AG04450 (cell line): ENCODE measurements at regions not wholly inside any gene's neighbourhood (a gene's known extent, or its start where the extent isn't known, plus 50 kb on each side); places are given as distances from the start of the nearest gene placed in this dataset.

Experiments
- CTCF ChIA-PET: fragments of 300-600, 350-600 bp; formaldehyde crosslinking; extraction: SDS; loops from one replicate; lab custom pipeline; 2022; ENCODE audit warnings: antibody characterized with exemption, inconsistent platforms; lab: Charles Lee
- POLR2A ChIA-PET: fragments of 350-600 bp; formaldehyde crosslinking; extraction: SDS; loops from one replicate; lab custom pipeline; 2021; ENCODE audit warnings: antibody characterized with exemption, inconsistent platforms; lab: Yijun Ruan, JAX
- DNase-seq: peaks from one replicate; pipeline ENCODE4 v3.0.0-alpha.2; 2011; ENCODE audit warnings: low read depth, low spot score
- H3K27ac ChIP-seq: one replicate; pipeline ENCODE4 v1.5.1; 2012; ENCODE audit warnings: low read depth, low read length, control low read depth
- H3K27me3 ChIP-seq: one replicate; pipeline ENCODE4 v1.6.0; 2012; ENCODE audit warnings: low read length; ENCODE audit not compliant: control insufficient read depth, insufficient read depth
- H3K4me3 ChIP-seq: 2 replicates; pipeline ENCODE4 v1.5.1; 2011; ENCODE audit warnings: mild to moderate bottlenecking, low read depth, low read length, control low read depth
- H3K9me3 ChIP-seq: 2 replicates; pipeline ENCODE4 v1.5.1; 2012; ENCODE audit warnings: low read length; ENCODE audit not compliant: control insufficient read depth, insufficient read depth
- TF ChIP-seq, protein P1 (sequence below): IDR thresholded peaks from 2 replicates; pipeline ENCODE4 v1.5.1; 2011; ENCODE audit warnings: low read depth, low read length, control low read depth, inconsistent platforms

- DNase-seq: no peak
- CTCF ChIA-PET: no interaction called here
Observed at GRCh38 chr5:125286271-125286670, 539.8 kb upstream of the ZNF608 start.

DNA sequence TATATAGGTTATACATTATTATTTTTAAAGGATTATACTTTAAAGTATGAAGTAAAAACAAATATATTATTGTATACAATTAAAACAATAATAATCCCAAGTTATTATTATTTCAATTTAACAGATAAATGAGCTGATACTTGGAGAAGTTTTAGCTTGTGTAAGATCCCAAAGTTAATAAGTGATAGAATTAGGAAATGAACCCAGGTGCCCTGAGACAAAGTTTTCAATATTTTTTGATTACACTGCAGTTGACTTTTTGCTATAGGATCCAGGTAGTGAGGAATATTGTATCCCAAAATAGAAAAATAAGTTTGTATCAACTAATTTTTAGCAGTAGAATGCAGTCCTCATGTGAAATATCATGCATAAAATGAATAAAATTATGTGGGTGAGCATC, 543.2 kb upstream of the ZNF608 start:
- TF ChIP-seq, protein P1, sequence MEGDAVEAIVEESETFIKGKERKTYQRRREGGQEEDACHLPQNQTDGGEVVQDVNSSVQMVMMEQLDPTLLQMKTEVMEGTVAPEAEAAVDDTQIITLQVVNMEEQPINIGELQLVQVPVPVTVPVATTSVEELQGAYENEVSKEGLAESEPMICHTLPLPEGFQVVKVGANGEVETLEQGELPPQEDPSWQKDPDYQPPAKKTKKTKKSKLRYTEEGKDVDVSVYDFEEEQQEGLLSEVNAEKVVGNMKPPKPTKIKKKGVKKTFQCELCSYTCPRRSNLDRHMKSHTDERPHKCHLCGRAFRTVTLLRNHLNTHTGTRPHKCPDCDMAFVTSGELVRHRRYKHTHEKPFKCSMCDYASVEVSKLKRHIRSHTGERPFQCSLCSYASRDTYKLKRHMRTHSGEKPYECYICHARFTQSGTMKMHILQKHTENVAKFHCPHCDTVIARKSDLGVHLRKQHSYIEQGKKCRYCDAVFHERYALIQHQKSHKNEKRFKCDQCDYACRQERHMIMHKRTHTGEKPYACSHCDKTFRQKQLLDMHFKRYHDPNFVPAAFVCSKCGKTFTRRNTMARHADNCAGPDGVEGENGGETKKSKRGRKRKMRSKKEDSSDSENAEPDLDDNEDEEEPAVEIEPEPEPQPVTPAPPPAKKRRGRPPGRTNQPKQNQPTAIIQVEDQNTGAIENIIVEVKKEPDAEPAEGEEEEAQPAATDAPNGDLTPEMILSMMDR: no peak
- Histone ChIP-seq H3K27ac (no peak overlapping the region), H3K9me3 (no peaks in the 10 kb centered on the region), H3K27me3 (no peaks in the 10 kb centered on the region), H3K4me3 (no peak overlapping the region)
- DNase-seq: no peak
- ChIA-PET POLR2A (no interaction called here), CTCF (no interaction called here)

More at GRCh38 chr5:125286271-125286670, 539.8 kb upstream of the ZNF608 start:
- Histone ChIP-seq H3K27me3 (no peaks in the 10 kb centered on the region), H3K27ac (no peak overlapping the region), H3K4me3 (no peak overlapping the region), H3K9me3 (no peaks in the 10 kb centered on the region)
- POLR2A ChIA-PET: no interaction called here
- TF ChIP-seq, protein P1: no peak

DNA sequence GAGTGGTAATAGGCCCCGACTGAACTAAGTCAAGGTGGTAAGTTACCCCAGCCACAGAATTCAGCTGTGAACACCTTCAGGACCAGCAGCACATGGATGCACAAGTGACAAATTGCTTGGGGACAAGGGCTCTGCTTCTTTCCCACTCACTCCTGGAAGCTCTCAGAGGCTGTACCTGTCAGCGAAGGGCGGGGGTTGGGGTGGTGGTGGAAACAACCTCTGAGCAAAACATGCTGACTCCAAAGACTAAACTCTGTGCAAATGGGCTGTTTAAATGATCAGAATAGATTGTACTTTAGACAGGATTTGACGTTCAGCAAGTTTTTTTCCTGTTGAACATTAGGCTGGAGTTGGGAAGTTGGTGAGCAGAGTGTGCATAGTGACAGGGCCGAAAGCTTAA, 544.5 kb upstream of the ZNF608 start:
- Histone ChIP-seq H3K27ac (no peak overlapping the region), H3K4me3 (no peak overlapping the region), H3K27me3 (no peaks in the 10 kb centered on the region), H3K9me3 (no peaks in the 10 kb centered on the region)
- ChIA-PET CTCF (no interaction called here), POLR2A (no interaction called here)
- DNase-seq: no peak
- TF ChIP-seq, protein P1: no peak

- CTCF ChIA-PET: interaction anchor here (1.4 kb wide), 1 partner anchor 17 kb away, joined by 6 read pairs; no protein-coding TSS in a partner anchor
- Histone ChIP-seq H3K27me3 (no peaks in the 10 kb centered on the region), H3K27ac (no peak overlapping the region), H3K4me3 (no peak overlapping the region), H3K9me3 (no peaks in the 10 kb centered on the region)
- POLR2A ChIA-PET: no interaction called here
- no peak for DNase-seq
- TF ChIP-seq, protein P1: no peak
Observed at GRCh38 chr5:125291447-125291846, 545.0 kb upstream of the ZNF608 start.

- no peak overlapping the region for H3K4me3 ChIP-seq
- no peaks in the 10 kb centered on the region for H3K9me3 ChIP-seq
- H3K27ac ChIP-seq: no peak overlapping the region
- ChIA-PET POLR2A (no interaction called here), CTCF (no interaction called here)
- TF ChIP-seq, protein P1: no peak
- H3K27me3 ChIP-seq: no peaks in the 10 kb centered on the region
- no peak for DNase-seq
Observed at GRCh38 chr5:125293223-125293622, 546.8 kb upstream of the ZNF608 start.
